ENCODE measurements at regions not wholly inside any gene's neighbourhood (a gene's known extent, or its start where the extent isn't known, plus 50 kb on each side); places are given as distances from the start of the nearest gene placed in this dataset.

- H3K9me3 ChIP-seq (ENCODE audit: low read length): no peaks in the 10 kb centered on the region
- no peak overlapping the region for H3K27ac ChIP-seq (ENCODE audit: low read length)
- no peaks in the 10 kb centered on the region for H3K9me2 ChIP-seq (ENCODE audit: insufficient read depth, low read length)
- TF ChIP-seq SMC3 (conservative IDR thresholded peaks at IDR 0.05; ENCODE audit: poor library complexity) (no peak), CTCF (IDR thresholded peaks at IDR 0.05; ENCODE audit: poor library complexity, severe bottlenecking) (no peak), POLR2AphosphoS5 (IDR thresholded peaks at IDR 0.05) (no peak), EZH2 (IDR thresholded peaks at IDR 0.05; ENCODE audit: borderline replicate concordance, insufficient read depth, low read length, poor library complexity, severe bottlenecking) (no peak), MXI1 (conservative IDR thresholded peaks at IDR 0.05; ENCODE audit: poor library complexity, severe bottlenecking) (no peak), EP300 (conservative IDR thresholded peaks at IDR 0.05; ENCODE audit: poor library complexity, severe bottlenecking) (no peak), REST (IDR thresholded peaks at IDR 0.05; ENCODE audit: borderline replicate concordance) (no peak), RAD21 (conservative IDR thresholded peaks at IDR 0.05) (no peak), TAF1 (IDR thresholded peaks at IDR 0.05; ENCODE audit: low read depth) (no peak)
- no peak overlapping the region for H2AFZ ChIP-seq (ENCODE audit: low read depth, low read length)
- no peaks in the 10 kb centered on the region for H3K79me2 ChIP-seq (replicated peaks; ENCODE audit: insufficient read depth, low read length)
- no peak overlapping the region for H3K4me2 ChIP-seq (ENCODE audit: low read length)
- H4K20me1 ChIP-seq (ENCODE audit: insufficient read depth): no peaks in the 10 kb centered on the region
- H3K36me3 ChIP-seq (ENCODE audit: insufficient read depth, low read length): no peaks in the 10 kb centered on the region
- H3K4me3 ChIP-seq (ENCODE audit: low read length): no peak overlapping the region
- no peaks in the 10 kb centered on the region for H3K27me3 ChIP-seq (ENCODE audit: insufficient read depth, low read depth, low read length)
- H3F3A ChIP-seq (ENCODE audit: insufficient read depth, low read length, poor library complexity, severe bottlenecking): no peaks in the 10 kb centered on the region
- H3K9ac ChIP-seq (ENCODE audit: low read length): no peak overlapping the region
These were observed 116.6 kb upstream of the RTL1 start for GRCh38 chr14:101019990-101020710.

GRCh38 chr14:101020834-101021370 lies 117.4 kb upstream of the RTL1 start:
- Histone ChIP-seq H3K9me2 (ENCODE audit: insufficient read depth, low read length) (no peaks in the 10 kb centered on the region), H3K9me3 (ENCODE audit: low read length) (no peaks in the 10 kb centered on the region), H3K79me2 (replicated peaks; ENCODE audit: insufficient read depth, low read length) (no peaks in the 10 kb centered on the region), H3K4me3 (ENCODE audit: low read length) (no peak overlapping the region), H3F3A (ENCODE audit: insufficient read depth, low read length, poor library complexity, severe bottlenecking) (no peaks in the 10 kb centered on the region), H2AFZ (ENCODE audit: low read depth, low read length) (no peak overlapping the region), H3K27ac (ENCODE audit: low read length) (no peak overlapping the region), H4K20me1 (ENCODE audit: insufficient read depth) (no peaks in the 10 kb centered on the region), H3K27me3 (ENCODE audit: insufficient read depth, low read depth, low read length) (no peaks in the 10 kb centered on the region), H3K4me2 (ENCODE audit: low read length) (no peak overlapping the region), H3K9ac (ENCODE audit: low read length) (no peak overlapping the region), H3K36me3 (ENCODE audit: insufficient read depth, low read length) (no peaks in the 10 kb centered on the region)
- no peak for TF ChIP-seq EZH2 (IDR thresholded peaks at IDR 0.05; ENCODE audit: borderline replicate concordance, insufficient read depth, low read length, poor library complexity, severe bottlenecking)
- TF ChIP-seq CTCF (IDR thresholded peaks at IDR 0.05; ENCODE audit: poor library complexity, severe bottlenecking): no peak
- TF ChIP-seq MXI1 (conservative IDR thresholded peaks at IDR 0.05; ENCODE audit: poor library complexity, severe bottlenecking): no peak
- TF ChIP-seq RAD21 (conservative IDR thresholded peaks at IDR 0.05): no peak
- TF ChIP-seq TAF1 (IDR thresholded peaks at IDR 0.05; ENCODE audit: low read depth): no peak
- TF ChIP-seq EP300 (conservative IDR thresholded peaks at IDR 0.05; ENCODE audit: poor library complexity, severe bottlenecking): no peak
- no peak for TF ChIP-seq SMC3 (conservative IDR thresholded peaks at IDR 0.05; ENCODE audit: poor library complexity)
- TF ChIP-seq REST (IDR thresholded peaks at IDR 0.05; ENCODE audit: borderline replicate concordance): no peak
- no peak for TF ChIP-seq POLR2AphosphoS5 (IDR thresholded peaks at IDR 0.05)

Data from neural cell (in vitro differentiated cells).